NCI-H2196 treated with DMSO at 0.1 percent for 48 hours (cell line): ENCODE measurements at regions not wholly inside any gene's neighbourhood (a gene's known extent, or its start where the extent isn't known, plus 50 kb on each side); places are given as distances from the start of the nearest gene placed in this dataset.

Experiments used
- DNase-seq: peaks from one replicate; lab custom pipeline; 2025; ENCODE audit not compliant: unreplicated experiment; lab: John Stamatoyannopoulos, UW

- DNase-seq = no peak
These were observed 76.7 kb upstream of the SATB1 start for GRCh38 chr3:18501679-18502343.

- DNase-seq = no peak
These were observed 75.2 kb upstream of the SATB1 start for GRCh38 chr3:18500322-18500721.

DNA sequence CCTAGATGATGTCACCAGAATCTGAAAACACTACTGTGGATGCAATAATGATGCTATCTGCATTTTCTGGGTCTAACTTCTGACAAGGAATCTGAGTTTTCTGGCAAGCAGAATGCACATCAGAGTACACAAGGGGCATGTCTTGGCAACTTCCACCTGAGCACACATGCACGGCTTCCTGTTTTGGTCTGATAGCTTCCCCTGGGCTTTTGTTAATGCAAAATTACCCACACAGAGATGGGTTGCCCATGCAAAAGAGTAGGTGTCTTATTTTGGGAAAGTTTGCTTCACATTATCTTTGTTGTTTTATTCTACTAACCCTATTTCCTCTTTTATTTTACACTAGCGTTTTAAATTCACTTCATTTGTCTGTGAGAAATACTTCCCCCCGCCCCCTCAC, 74.2 kb upstream of the SATB1 start:
- DNase-seq = no peak

DNA sequence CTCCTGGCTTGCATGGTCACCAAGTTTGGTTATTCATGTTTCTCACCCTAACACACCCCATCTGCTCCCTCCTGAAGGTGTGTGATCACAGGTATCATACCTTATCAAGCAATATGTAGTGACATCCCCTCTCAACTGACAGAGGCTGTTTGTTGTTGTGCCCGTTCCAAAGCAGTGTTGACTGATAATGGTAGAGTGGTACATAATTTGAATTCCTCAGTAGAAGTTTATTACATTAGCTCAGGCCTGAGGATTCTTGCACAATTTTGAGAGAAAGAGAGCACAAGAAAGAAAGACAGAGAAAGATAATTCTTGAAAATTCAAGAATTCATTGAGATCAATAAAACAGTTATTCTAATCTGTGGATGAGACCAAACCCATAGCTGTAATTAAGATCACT, 69.1 kb upstream of the SATB1 start:
- DNase-seq = no peak

DNA sequence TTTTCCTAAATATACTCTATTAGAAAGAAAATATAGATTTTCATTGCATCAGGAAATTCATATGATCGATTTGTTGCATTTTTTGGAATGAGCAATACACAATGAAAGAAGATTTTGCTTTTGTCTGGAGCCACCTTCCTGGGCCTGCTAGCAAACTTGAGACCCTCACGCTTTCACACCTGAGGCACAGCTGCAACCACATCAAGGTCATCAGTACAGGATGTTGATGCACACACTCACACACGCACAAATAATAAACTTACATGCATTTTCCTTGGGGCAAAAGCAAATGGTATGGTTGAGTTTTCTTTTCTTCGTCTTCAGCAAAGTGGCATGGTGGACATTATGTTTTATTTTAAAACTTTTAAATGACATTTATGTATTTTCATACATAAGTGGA, 64.8 kb upstream of the SATB1 start:
- DNase-seq = no peak

- DNase-seq = no peak
These were observed 58.1 kb upstream of the SATB1 start for GRCh38 chr3:18483226-18483625.

- DNase-seq = no peak
These were observed 56.9 kb upstream of the SATB1 start for GRCh38 chr3:18481946-18482548.

GRCh38 chr3:18477620-18478019, 52.5 kb upstream of the SATB1 start:
- no peak for DNase-seq
